Naive thymus-derived CD8-positive, alpha-beta T cell (primary cell): ENCODE measurements at regions not wholly inside any gene's neighbourhood (a gene's known extent, or its start where the extent isn't known, plus 50 kb on each side); places are given as distances from the start of the nearest gene placed in this dataset.

ENCODE experiments used
- ATAC-seq, 2 donors: fragments of 150-1000 bp; cut with Tn5 transposase in 1 of 2; sonication (Bioruptor Pico), chemical (Tn5 transposase) in 1 of 2; 1 replicate in 1 of 2; 2 replicates in 1 of 2; pipeline ENCODE4 v1.10.0; 2021; ENCODE audit warnings: mild to moderate bottlenecking in 2 of 2, moderate library complexity in 2 of 2
- POLR2A ChIA-PET: fragments of 350-600 bp; sonication (Branson Sonifier 250); formaldehyde crosslinking; loops from one replicate; lab custom pipeline; 2021; ENCODE audit warnings: antibody characterized with exemption; lab: Charles Lee
- DNase-seq, 10 donors: peaks; one replicate each; pipeline versions ENCODE4 v3.0.0 to v3.0.0-alpha.2; 2020 to 2022
- H3K27ac Mint-ChIP-seq, 10 donors: one replicate each; pipeline ENCODE4 v1.8.0; 2020 to 2022; ENCODE audit warnings: mild to moderate bottlenecking in 10 of 10, mixed read lengths in 10 of 10, moderate library complexity in 4 of 10, inconsistent platforms in 1 of 10
- H3K27me3 Mint-ChIP-seq, 5 donors: one replicate each; pipeline ENCODE4 v1.8.0; 2021 to 2022; ENCODE audit warnings: mixed read lengths in 5 of 5
- H3K36me3 Mint-ChIP-seq, 3 donors: one replicate each; pipeline ENCODE4 v1.8.0; 2020 to 2022; ENCODE audit warnings: mixed read lengths in 3 of 3, mild to moderate bottlenecking in 2 of 3, inconsistent platforms in 1 of 3
- H3K4me1 Mint-ChIP-seq, 4 donors: one replicate each; pipeline ENCODE4 v1.8.0; 2021 to 2022; ENCODE audit warnings: mixed read lengths in 4 of 4
- H3K4me3 Mint-ChIP-seq, 10 donors: one replicate each; pipeline ENCODE4 v1.8.0; 2020 to 2022; ENCODE audit warnings: mild to moderate bottlenecking in 10 of 10, mixed read lengths in 10 of 10, moderate library complexity in 6 of 10, inconsistent platforms in 1 of 10
- H3K9me3 Mint-ChIP-seq, 9 donors: one replicate each; pipeline ENCODE4 v1.8.0; 2020 to 2022; ENCODE audit warnings: mixed read lengths in 9 of 9, mild to moderate bottlenecking in 3 of 9, inconsistent platforms in 1 of 9, moderate library complexity in 1 of 9

GRCh38 chr19:16016226-16017137, 59.8 kb upstream of the TPM4 start:
- Mint-ChIP-seq H3K27me3 (no peaks in the 10 kb centered on the region), H3K36me3 (peaks cover 0 to 2% (median 0%) of the 10 kb centered on the region in 3 donors), H3K9me3 (no peaks in the 10 kb centered on the region), H3K4me1 (peaks cover 0 to 2% (median 0%) of the 10 kb centered on the region in 4 donors), H3K4me3 (no peak overlapping the region), H3K27ac (no peak overlapping the region)
- DNase-seq (no peak), ATAC-seq (no peak)
- POLR2A ChIA-PET = no interaction called here

GRCh38 chr19:16017138-16017490, 59.2 kb upstream of the TPM4 start:
- no peak for DNase-seq
- H3K36me3 Mint-ChIP-seq = peaks cover 0 to 2% (median 0%) of the 10 kb centered on the region in 3 donors

GRCh38 chr19:16018106-16018755, 58.1 kb upstream of the TPM4 start:
- Mint-ChIP-seq H3K36me3 (no peaks in the 10 kb centered on the region), H3K4me3 (no peak overlapping the region), H3K4me1 (peaks cover 0 to 2% (median 0%) of the 10 kb centered on the region in 4 donors), H3K27me3 (no peaks in the 10 kb centered on the region), H3K9me3 (no peaks in the 10 kb centered on the region), H3K27ac (no peak overlapping the region)
- DNase-seq (no peak), ATAC-seq (no peak)
- POLR2A ChIA-PET = no interaction called here

More at GRCh38 chr19:16017138-16017490, 59.2 kb upstream of the TPM4 start:
- POLR2A ChIA-PET = no interaction called here
- H3K4me3 Mint-ChIP-seq = no peak overlapping the region
- no peak overlapping the region for H3K27ac Mint-ChIP-seq
- no peaks in the 10 kb centered on the region for H3K9me3 Mint-ChIP-seq
- no peaks in the 10 kb centered on the region for H3K27me3 Mint-ChIP-seq
- peaks cover 0 to 2% (median 0%) of the 10 kb centered on the region in 4 donors for H3K4me1 Mint-ChIP-seq
- no peak for ATAC-seq

GRCh38 chr19:16018801-16019551, 57.3 kb upstream of the TPM4 start:
- ATAC-seq (no peak), DNase-seq (peak in 1 of 10 donors; percentile 55)
- no peaks in the 10 kb centered on the region for H3K36me3 Mint-ChIP-seq
- H3K4me3 Mint-ChIP-seq = no peak overlapping the region
- no peak overlapping the region for H3K27ac Mint-ChIP-seq
- no peaks in the 10 kb centered on the region for H3K27me3 Mint-ChIP-seq
- POLR2A ChIA-PET = no interaction called here
- no peaks in the 10 kb centered on the region for H3K9me3 Mint-ChIP-seq
- H3K4me1 Mint-ChIP-seq = peaks cover 0 to 2% (median 0%) of the 10 kb centered on the region in 4 donors

- no peak for ATAC-seq
- Mint-ChIP-seq H3K36me3 (no peaks in the 10 kb centered on the region), H3K4me3 (no peak overlapping the region), H3K27ac (peak overlapping the region in 1 of 10 donors; percentile 57), H3K27me3 (no peaks in the 10 kb centered on the region), H3K4me1 (peaks cover 0 to 1% (median 0%) of the 10 kb centered on the region in 4 donors), H3K9me3 (no peaks in the 10 kb centered on the region)
- POLR2A ChIA-PET = no interaction called here
- no peak for DNase-seq
Measured at GRCh38 chr19:16019691-16020448, 56.4 kb upstream of the TPM4 start.

GRCh38 chr19:16021796-16022195, 54.5 kb upstream of the TPM4 start:
- H3K4me3 Mint-ChIP-seq = no peak overlapping the region
- H3K27me3 Mint-ChIP-seq = no peaks in the 10 kb centered on the region
- H3K4me1 Mint-ChIP-seq = no peaks in the 10 kb centered on the region
- no peaks in the 10 kb centered on the region for H3K36me3 Mint-ChIP-seq
- POLR2A ChIA-PET = no interaction called here
- no peak for ATAC-seq
- H3K9me3 Mint-ChIP-seq = no peaks in the 10 kb centered on the region
- H3K27ac Mint-ChIP-seq = no peak overlapping the region
- DNase-seq = no peak

- DNase-seq (no peak), ATAC-seq (no peak)
- Mint-ChIP-seq H3K4me3 (no peak overlapping the region), H3K27ac (no peak overlapping the region), H3K36me3 (no peaks in the 10 kb centered on the region), H3K27me3 (no peaks in the 10 kb centered on the region), H3K4me1 (no peaks in the 10 kb centered on the region), H3K9me3 (no peaks in the 10 kb centered on the region)
- POLR2A ChIA-PET = no interaction called here
Measured at GRCh38 chr19:16022251-16022650, 54.0 kb upstream of the TPM4 start.

- H3K4me3 Mint-ChIP-seq = no peak overlapping the region
- DNase-seq = no peak
- H3K27ac Mint-ChIP-seq = no peak overlapping the region
- H3K36me3 Mint-ChIP-seq = no peaks in the 10 kb centered on the region
- no peaks in the 10 kb centered on the region for H3K27me3 Mint-ChIP-seq
- ATAC-seq = no peak
- no peaks in the 10 kb centered on the region for H3K9me3 Mint-ChIP-seq
- no peaks in the 10 kb centered on the region for H3K4me1 Mint-ChIP-seq
- POLR2A ChIA-PET = no interaction called here
Measured at GRCh38 chr19:16022681-16023080, 53.6 kb upstream of the TPM4 start.

- Mint-ChIP-seq H3K36me3 (no peaks in the 10 kb centered on the region), H3K27ac (no peak overlapping the region), H3K27me3 (no peaks in the 10 kb centered on the region), H3K4me3 (no peak overlapping the region), H3K4me1 (no peaks in the 10 kb centered on the region), H3K9me3 (no peaks in the 10 kb centered on the region)
- ATAC-seq (no peak), DNase-seq (no peak)
- POLR2A ChIA-PET = no interaction called here
Measured at GRCh38 chr19:16023146-16023915, 53.0 kb upstream of the TPM4 start.

- no peak overlapping the region for H3K27ac Mint-ChIP-seq
Measured at GRCh38 chr19:16024266-16025107, 51.8 kb upstream of the TPM4 start.

More at GRCh38 chr19:16024266-16025107, 51.8 kb upstream of the TPM4 start:
- no peak for ATAC-seq
- H3K27me3 Mint-ChIP-seq = no peaks in the 10 kb centered on the region
- no peaks in the 10 kb centered on the region for H3K36me3 Mint-ChIP-seq
- DNase-seq = no peak
- no peaks in the 10 kb centered on the region for H3K4me1 Mint-ChIP-seq
- H3K9me3 Mint-ChIP-seq = no peaks in the 10 kb centered on the region
- no peak overlapping the region for H3K4me3 Mint-ChIP-seq
- POLR2A ChIA-PET = interaction anchor here (0.5 kb wide), 1 partner anchor 202 kb away, joined by 3 read pairs; no protein-coding TSS in a partner anchor
